ENCODE measurements at regions not wholly inside any gene's neighbourhood (a gene's known extent, or its start where the extent isn't known, plus 50 kb on each side); places are given as distances from the start of the nearest gene placed in this dataset.

- no peak for TF ChIP-seq REST (IDR thresholded peaks at IDR 0.05; ENCODE audit: insufficient replicate concordance, low read depth)
- no peak for TF ChIP-seq SPI1 (IDR thresholded peaks at IDR 0.05; ENCODE audit: borderline replicate concordance, low read depth)
- no peak for TF ChIP-seq POLR2AphosphoS5 (IDR thresholded peaks at IDR 0.05; ENCODE audit: low read depth)
- TF ChIP-seq CTCF (IDR thresholded peaks at IDR 0.05; ENCODE audit: insufficient read depth, low read length), result no peak
- no peak for TF ChIP-seq GABPA (IDR thresholded peaks at IDR 0.05; ENCODE audit: low read depth)
- Histone ChIP-seq H3K27me3 (ENCODE audit: insufficient read depth, poor library complexity, severe bottlenecking) (no peaks in the 10 kb centered on the region), H3K4me3 (replicated peaks; ENCODE audit: insufficient read depth, low read length) (no peak overlapping the region), H3K27ac (replicated peaks) (no peak overlapping the region)
- no peak for DNase-seq (ENCODE audit: low read depth in 1 of 2, low spot score in 1 of 2)
These were observed 263.0 kb downstream of the MBNL1 start for GRCh38 chr3:152531717-152532116.

GRCh38 chr3:152538518-152538917, 269.8 kb downstream of the MBNL1 start:
- TF ChIP-seq POLR2AphosphoS5 (IDR thresholded peaks at IDR 0.05; ENCODE audit: low read depth) (no peak), REST (IDR thresholded peaks at IDR 0.05; ENCODE audit: insufficient replicate concordance, low read depth) (no peak), SPI1 (IDR thresholded peaks at IDR 0.05; ENCODE audit: borderline replicate concordance, low read depth) (no peak), GABPA (IDR thresholded peaks at IDR 0.05; ENCODE audit: low read depth) (no peak), CTCF (IDR thresholded peaks at IDR 0.05; ENCODE audit: insufficient read depth, low read length) (no peak)
- no peak overlapping the region for H3K27ac ChIP-seq (replicated peaks)
- H3K4me3 ChIP-seq (replicated peaks; ENCODE audit: insufficient read depth, low read length), result no peak overlapping the region
- DNase-seq (ENCODE audit: low read depth in 1 of 2, low spot score in 1 of 2), result no peak
- H3K27me3 ChIP-seq (ENCODE audit: insufficient read depth, poor library complexity, severe bottlenecking), result no peaks in the 10 kb centered on the region

GRCh38 chr3:152539191-152539764, 270.5 kb downstream of the MBNL1 start:
- no peak for TF ChIP-seq POLR2AphosphoS5 (IDR thresholded peaks at IDR 0.05; ENCODE audit: low read depth)
- peak; percentile 28 for TF ChIP-seq CTCF (IDR thresholded peaks at IDR 0.05; ENCODE audit: insufficient read depth, low read length)
- H3K4me3 ChIP-seq (replicated peaks; ENCODE audit: insufficient read depth, low read length), result no peak overlapping the region
- no peaks in the 10 kb centered on the region for H3K27me3 ChIP-seq (ENCODE audit: insufficient read depth, poor library complexity, severe bottlenecking)
- no peak overlapping the region for H3K27ac ChIP-seq (replicated peaks)
- peak in 1 of 2 experiments; percentile 9 for DNase-seq (ENCODE audit: low read depth in 1 of 2, low spot score in 1 of 2)

- no peaks in the 10 kb centered on the region for H3K27me3 ChIP-seq (ENCODE audit: insufficient read depth, poor library complexity, severe bottlenecking)
- TF ChIP-seq CTCF (IDR thresholded peaks at IDR 0.05; ENCODE audit: insufficient read depth, low read length) (no peak), REST (IDR thresholded peaks at IDR 0.05; ENCODE audit: insufficient replicate concordance, low read depth) (no peak)
- no peak overlapping the region for H3K4me3 ChIP-seq (replicated peaks; ENCODE audit: insufficient read depth, low read length)
- H3K27ac ChIP-seq (replicated peaks), result no peak overlapping the region
- DNase-seq (ENCODE audit: low read depth in 1 of 2, low spot score in 1 of 2), result no peak
These were observed 271.4 kb downstream of the MBNL1 start for GRCh38 chr3:152540120-152540519.
